HEK293 (cell line): ENCODE measurements at regions not wholly inside any gene's neighbourhood (a gene's known extent, or its start where the extent isn't known, plus 50 kb on each side); places are given as distances from the start of the nearest gene placed in this dataset.

ENCODE experiments used
- MEIS1 ChIP-seq: sonication (generic); formaldehyde crosslinking; IDR thresholded peaks from 2 replicates; pipeline ENCODE4 v1.8.1; 2022; ENCODE audit warnings: missing genetic modification reagents, mild to moderate bottlenecking, borderline replicate concordance
- RBAK ChIP-seq: fragments of 450-650 bp; formaldehyde crosslinking; IDR thresholded peaks from 2 replicates; pipeline ENCODE4 v1.5.1; 2016; ENCODE audit warnings: missing biosample characterization, missing genetic modification characterization
- ZNF585B ChIP-seq: fragments of 450-650 bp; formaldehyde crosslinking; IDR thresholded peaks from 2 replicates; pipeline ENCODE4 v1.5.1; 2016; ENCODE audit warnings: missing biosample characterization, missing genetic modification characterization
- TF ChIP-seq, protein P1 (sequence below): fragments of 450-650 bp; formaldehyde crosslinking; IDR thresholded peaks from 2 replicates; pipeline ENCODE4 v1.5.1; 2016; ENCODE audit warnings: missing biosample characterization, missing genetic modification characterization
- TF ChIP-seq, protein P2 (sequence below): fragments of 450-650 bp; formaldehyde crosslinking; IDR thresholded peaks from 2 replicates; pipeline ENCODE4 v1.5.1; 2017; ENCODE audit warnings: missing biosample characterization, missing genetic modification characterization
- TF ChIP-seq, protein P3 (sequence below): fragments of 450-650 bp; formaldehyde crosslinking; IDR thresholded peaks from 2 replicates; pipeline ENCODE4 v1.5.1; 2016; ENCODE audit warnings: missing biosample characterization, missing genetic modification characterization, low read depth

DNA sequence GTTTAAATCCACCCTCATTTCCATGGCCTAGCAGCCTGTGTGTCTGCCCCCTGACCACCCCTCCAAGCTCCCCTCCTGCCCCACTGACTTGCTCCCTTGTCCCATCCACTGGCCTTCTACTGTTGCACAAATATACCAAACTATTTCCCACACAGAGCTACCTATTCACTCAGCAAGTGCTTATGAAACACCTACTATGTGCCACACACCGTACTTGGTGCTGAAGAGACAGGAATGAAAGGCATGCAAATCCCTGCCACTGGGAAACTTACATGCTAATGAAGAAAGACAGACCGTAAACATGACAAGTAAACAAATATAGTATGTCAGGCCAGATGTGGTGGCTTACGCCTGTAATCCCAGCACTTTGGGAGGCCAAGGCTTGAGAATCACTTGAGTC, 49.9 kb upstream of the CAPZB start:
- TF ChIP-seq, protein P1, sequence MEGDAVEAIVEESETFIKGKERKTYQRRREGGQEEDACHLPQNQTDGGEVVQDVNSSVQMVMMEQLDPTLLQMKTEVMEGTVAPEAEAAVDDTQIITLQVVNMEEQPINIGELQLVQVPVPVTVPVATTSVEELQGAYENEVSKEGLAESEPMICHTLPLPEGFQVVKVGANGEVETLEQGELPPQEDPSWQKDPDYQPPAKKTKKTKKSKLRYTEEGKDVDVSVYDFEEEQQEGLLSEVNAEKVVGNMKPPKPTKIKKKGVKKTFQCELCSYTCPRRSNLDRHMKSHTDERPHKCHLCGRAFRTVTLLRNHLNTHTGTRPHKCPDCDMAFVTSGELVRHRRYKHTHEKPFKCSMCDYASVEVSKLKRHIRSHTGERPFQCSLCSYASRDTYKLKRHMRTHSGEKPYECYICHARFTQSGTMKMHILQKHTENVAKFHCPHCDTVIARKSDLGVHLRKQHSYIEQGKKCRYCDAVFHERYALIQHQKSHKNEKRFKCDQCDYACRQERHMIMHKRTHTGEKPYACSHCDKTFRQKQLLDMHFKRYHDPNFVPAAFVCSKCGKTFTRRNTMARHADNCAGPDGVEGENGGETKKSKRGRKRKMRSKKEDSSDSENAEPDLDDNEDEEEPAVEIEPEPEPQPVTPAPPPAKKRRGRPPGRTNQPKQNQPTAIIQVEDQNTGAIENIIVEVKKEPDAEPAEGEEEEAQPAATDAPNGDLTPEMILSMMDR (tag by site-specific recombination) = no peak
- TF ChIP-seq, protein P2, sequence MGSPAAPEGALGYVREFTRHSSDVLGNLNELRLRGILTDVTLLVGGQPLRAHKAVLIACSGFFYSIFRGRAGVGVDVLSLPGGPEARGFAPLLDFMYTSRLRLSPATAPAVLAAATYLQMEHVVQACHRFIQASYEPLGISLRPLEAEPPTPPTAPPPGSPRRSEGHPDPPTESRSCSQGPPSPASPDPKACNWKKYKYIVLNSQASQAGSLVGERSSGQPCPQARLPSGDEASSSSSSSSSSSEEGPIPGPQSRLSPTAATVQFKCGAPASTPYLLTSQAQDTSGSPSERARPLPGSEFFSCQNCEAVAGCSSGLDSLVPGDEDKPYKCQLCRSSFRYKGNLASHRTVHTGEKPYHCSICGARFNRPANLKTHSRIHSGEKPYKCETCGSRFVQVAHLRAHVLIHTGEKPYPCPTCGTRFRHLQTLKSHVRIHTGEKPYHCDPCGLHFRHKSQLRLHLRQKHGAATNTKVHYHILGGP = no peak
- TF ChIP-seq, protein P3, sequence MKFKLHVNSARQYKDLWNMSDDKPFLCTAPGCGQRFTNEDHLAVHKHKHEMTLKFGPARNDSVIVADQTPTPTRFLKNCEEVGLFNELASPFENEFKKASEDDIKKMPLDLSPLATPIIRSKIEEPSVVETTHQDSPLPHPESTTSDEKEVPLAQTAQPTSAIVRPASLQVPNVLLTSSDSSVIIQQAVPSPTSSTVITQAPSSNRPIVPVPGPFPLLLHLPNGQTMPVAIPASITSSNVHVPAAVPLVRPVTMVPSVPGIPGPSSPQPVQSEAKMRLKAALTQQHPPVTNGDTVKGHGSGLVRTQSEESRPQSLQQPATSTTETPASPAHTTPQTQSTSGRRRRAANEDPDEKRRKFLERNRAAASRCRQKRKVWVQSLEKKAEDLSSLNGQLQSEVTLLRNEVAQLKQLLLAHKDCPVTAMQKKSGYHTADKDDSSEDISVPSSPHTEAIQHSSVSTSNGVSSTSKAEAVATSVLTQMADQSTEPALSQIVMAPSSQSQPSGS (tag by site-specific recombination) = no peak
- TF ChIP-seq RBAK = no peak
- no peak for TF ChIP-seq MEIS1 (CRISPR knock-in tag)
- TF ChIP-seq ZNF585B = no peak
